GM12878 (cell line): ENCODE measurements at regions not wholly inside any gene's neighbourhood (a gene's known extent, or its start where the extent isn't known, plus 50 kb on each side); places are given as distances from the start of the nearest gene placed in this dataset.

ENCODE experiments used
- ATAC-seq: fragments of 200-7000 bp; cut with Tn5 transposase; 3 replicates; pipeline ENCODE4 v1.9.1; 2020; ENCODE audit warnings: mild to moderate bottlenecking, moderate library complexity
- BruUV-seq: library from RNA; stranded (reverse); fragments of 400-500 nt; replicated peaks from 2 replicates; lab custom pipeline; 2021; lab: Mats Ljungman, UMichigan
- CTCF ChIA-PET: fragments of 300-600 bp; sonication (Branson Sonifier 250); formaldehyde crosslinking; extraction: SDS; loops from one replicate; lab custom pipeline; 2021; ENCODE audit warnings: inconsistent platforms; lab: Yijun Ruan, JAX
- POLR2A ChIA-PET: fragments of 350-600 bp; formaldehyde crosslinking; extraction: SDS; loops from one replicate; lab custom pipeline; 2021; ENCODE audit warnings: inconsistent platforms; lab: Charles Lee
- RAD21 ChIA-PET: fragments of 300-600 bp; sonication (Branson Sonifier 250); formaldehyde crosslinking; loops from one replicate; lab custom pipeline; 2023; ENCODE audit warnings: antibody characterized with exemption; ENCODE audit not compliant: unreplicated experiment; lab: Charles Lee
- SMC1A ChIA-PET: fragments of 300-600 bp; sonication (Branson Sonifier 250); formaldehyde crosslinking; loops from one replicate; lab custom pipeline; 2023; ENCODE audit not compliant: unreplicated experiment, uncharacterized antibody; lab: Charles Lee
- DNase-seq: peaks from one replicate; pipeline ENCODE4 v3.0.0-alpha.2; 2011; ENCODE audit warnings: low read depth, low spot score
- FAIRE-seq: peaks from 3 replicates; lab custom pipeline; 2011; peaks lifted over from hg19 to GRCh38; lab: Jason Lieb, UNC
- H2AFZ ChIP-seq: 2 replicates; pipeline ENCODE4 v1.6.0; 2011; ENCODE audit warnings: low read depth, low read length, control low read depth; ENCODE audit not compliant: control insufficient read depth
- H3K27ac ChIP-seq: 2 replicates; pipeline ENCODE4 v1.5.1; 2011; ENCODE audit warnings: control low read depth; ENCODE audit not compliant: control insufficient read depth, insufficient read depth
- H3K27me3 ChIP-seq, 2 experiments: replicated peaks in 1 of 2; 2 replicates each; pipeline versions ENCODE4 v1.6.0 to v1.6.1; 2011; ENCODE audit warnings: low read length in 1 of 2; ENCODE audit not compliant: control insufficient read depth in 2 of 2, insufficient read depth in 2 of 2
- H3K36me3 ChIP-seq, 2 experiments: 2 replicates each; pipeline ENCODE4 v1.5.1; 2011; ENCODE audit warnings: low read length in 1 of 2; ENCODE audit not compliant: control insufficient read depth in 2 of 2, insufficient read depth in 2 of 2
- H3K4me1 ChIP-seq: 2 replicates; pipeline ENCODE4 v1.6.1; 2011; ENCODE audit warnings: mild to moderate bottlenecking, low read length, moderate library complexity, mixed read lengths; ENCODE audit not compliant: control insufficient read depth, insufficient read depth
- H3K4me2 ChIP-seq: 2 replicates; pipeline ENCODE4 v1.6.0; 2011; ENCODE audit warnings: control low read depth; ENCODE audit not compliant: control insufficient read depth, insufficient read depth
- H3K4me3 ChIP-seq: fragments of 200-600 bp; sonication (generic); 2 replicates; pipeline ENCODE4 v1.5.1; 2016
- H3K79me2 ChIP-seq: 2 replicates; pipeline ENCODE4 v1.6.0; 2011; ENCODE audit warnings: low read length; ENCODE audit not compliant: control insufficient read depth, insufficient read depth
- H3K9ac ChIP-seq: 2 replicates; pipeline ENCODE4 v1.8.0; 2011; ENCODE audit warnings: low read length, control low read depth, mixed read lengths; ENCODE audit not compliant: control insufficient read depth, insufficient read depth
- H3K9me3 ChIP-seq: replicated peaks from 3 replicates; pipeline ENCODE4 v1.5.1; 2011; ENCODE audit warnings: mild to moderate bottlenecking, low read length; ENCODE audit not compliant: control insufficient read depth, insufficient read depth
- H4K20me1 ChIP-seq: 2 replicates; pipeline ENCODE4 v1.6.0; 2011; ENCODE audit not compliant: control insufficient read depth, insufficient read depth
- CBX5 ChIP-seq: sonication (generic); IDR thresholded peaks from 2 replicates; pipeline ENCODE4 v1.6.1; 2016; ENCODE audit warnings: low read depth, moderate library complexity, mild to moderate bottlenecking, inconsistent platforms
- IKZF1 ChIP-seq: fragments of 450-650 bp; conservative IDR thresholded peaks from 2 replicates; pipeline ENCODE4 v1.6.1; 2017; ENCODE audit warnings: antibody characterized with exemption, mild to moderate bottlenecking
- MEF2A ChIP-seq: IDR thresholded peaks from 2 replicates; pipeline ENCODE4 v1.6.1; 2011; ENCODE audit warnings: low read depth, mild to moderate bottlenecking, low read length, moderate library complexity; ENCODE audit not compliant: insufficient read depth
- NBN ChIP-seq: fragments of 450-650 bp; IDR thresholded peaks from 2 replicates; pipeline ENCODE4 v1.6.1; 2016
- SMAD1 ChIP-seq: fragments of 450-650 bp; IDR thresholded peaks from 2 replicates; pipeline ENCODE4 v1.6.1; 2018; ENCODE audit warnings: mild to moderate bottlenecking, low read depth; ENCODE audit not compliant: partially characterized antibody
- SMARCA5 ChIP-seq: fragments of 450-650 bp; IDR thresholded peaks from 2 replicates; pipeline ENCODE4 v1.6.1; 2017; ENCODE audit warnings: mild to moderate bottlenecking
- SPI1 ChIP-seq: IDR thresholded peaks from 2 replicates; pipeline ENCODE4 v1.6.1; 2011; ENCODE audit warnings: low read depth, mild to moderate bottlenecking, low read length, moderate library complexity, borderline replicate concordance; ENCODE audit not compliant: insufficient read depth
- WGBS: methylation state at CpG from one replicate; pipeline ENCODE4 v1.1.6; 2016; ENCODE audit warnings: low lambda C conversion rate; ENCODE audit not compliant: insufficient replicate concordance, insufficient coverage; ENCODE audit errors: missing lambda C conversion rate; 5-methylcytosine and 5-hydroxymethylcytosine counted together
- in situ Hi-C: fragments of 300-500 bp; cut with MboI; formaldehyde crosslinking; loops from 9 replicates; pipeline ENCODE4 v1.14.3; 2018; ENCODE audit warnings: mixed read lengths
- intact Hi-C: fragments of 100-400 bp; cut with micrococcal nuclease; formaldehyde crosslinking; loops from one replicate; pipeline ENCODE4 v1.14.2; 2022; ENCODE audit not compliant: unreplicated experiment

DNA sequence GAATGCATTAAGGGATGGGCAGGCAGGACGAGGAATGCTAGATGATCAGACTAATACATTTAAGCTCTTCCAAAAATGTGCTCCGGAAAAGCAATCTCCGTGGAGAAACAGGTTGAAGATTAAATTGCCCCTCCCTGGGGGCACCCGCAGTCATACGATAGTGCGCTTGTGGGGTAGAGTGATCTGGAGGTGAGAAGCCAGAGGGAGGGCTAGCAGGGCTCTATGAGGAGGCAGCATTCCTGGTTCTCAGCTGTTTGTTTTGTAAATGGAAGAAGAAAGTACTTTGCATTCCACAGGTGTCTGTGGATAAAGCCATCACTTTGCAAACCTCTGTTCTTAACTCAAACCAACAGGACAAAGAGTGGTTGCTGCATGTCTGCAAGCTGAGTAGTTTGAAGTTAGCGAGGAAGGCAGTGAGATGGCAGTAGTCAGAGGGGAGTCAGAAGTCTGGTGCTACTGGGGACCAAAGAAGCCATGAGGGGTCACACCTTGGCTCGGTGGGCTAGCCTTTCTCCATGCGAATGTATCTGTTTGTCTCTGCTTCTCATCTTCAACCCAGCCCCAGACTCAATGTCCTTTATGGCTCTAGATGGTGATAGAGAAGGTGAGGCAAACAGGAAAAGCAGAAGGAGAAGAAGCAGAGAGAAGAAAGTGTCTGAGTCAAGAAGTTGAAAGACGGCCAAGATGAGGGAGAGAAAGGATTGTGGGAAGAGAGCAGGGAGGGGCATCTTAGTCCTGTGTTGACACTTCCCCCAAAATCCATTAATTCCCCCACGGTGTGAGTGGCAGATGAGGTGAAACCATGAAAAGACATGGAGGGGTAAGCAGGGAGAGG, 65.2 kb upstream of the GJA8 start:
- H4K20me1 ChIP-seq: no peaks in the 10 kb centered on the region
- H3K4me3 ChIP-seq: no peak overlapping the region
- SMC1A ChIA-PET: no interaction called here
- H3K9me3 ChIP-seq: no peaks in the 10 kb centered on the region
- H3K9ac ChIP-seq: no peak overlapping the region
- no peak overlapping the region for H3K27ac ChIP-seq
- H3K79me2 ChIP-seq: no peaks in the 10 kb centered on the region
- RAD21 ChIA-PET: no interaction called here
- no peaks in the 10 kb centered on the region; a peak in 1 of 4 replicates for H3K27me3 ChIP-seq
- CTCF ChIA-PET: no interaction called here
- WGBS: 37% methylated on average over 11 of the region's 11 CpGs
- no peaks in the 10 kb centered on the region for H3K4me1 ChIP-seq
- H3K36me3 ChIP-seq: no peaks in the 10 kb centered on the region
- POLR2A ChIA-PET: no interaction called here
- in situ Hi-C loops (no loop called here), intact Hi-C loops (no loop called here)
- H2AFZ ChIP-seq: no peak overlapping the region
- TF ChIP-seq SMARCA5: no peak
- no peak for TF ChIP-seq NBN
- no peak for TF ChIP-seq SPI1
- H3K4me2 ChIP-seq: no peak overlapping the region
- no peak for DNase-seq
- BruUV-seq: no TSS peak
- ATAC-seq: no peak
- no peak for FAIRE-seq

DNA sequence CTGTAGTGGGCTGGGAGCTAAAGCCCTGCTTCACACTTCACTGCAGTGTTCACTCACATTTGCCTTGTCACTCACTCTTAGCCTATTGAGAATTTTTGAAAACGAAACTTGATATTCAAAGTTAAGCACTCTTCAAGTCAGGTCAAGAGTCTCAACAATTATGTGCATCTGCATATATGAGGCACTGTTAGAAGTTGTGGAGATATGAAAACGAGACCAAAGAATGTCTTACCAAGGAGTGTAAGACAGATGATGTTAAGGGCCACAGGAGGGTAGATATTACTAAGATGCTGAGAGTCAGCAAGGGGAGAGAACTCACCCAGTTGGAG, 64.7 kb upstream of the GJA8 start:
- Histone ChIP-seq H3K79me2 (no peaks in the 10 kb centered on the region), H3K9me3 (no peaks in the 10 kb centered on the region), H2AFZ (no peak overlapping the region), H3K9ac (no peak overlapping the region), H3K27ac (no peak overlapping the region), H3K4me2 (no peak overlapping the region), H4K20me1 (no peaks in the 10 kb centered on the region), H3K4me1 (no peaks in the 10 kb centered on the region), H3K36me3 (no peaks in the 10 kb centered on the region), H3K4me3 (no peak overlapping the region), H3K27me3 (no peaks in the 10 kb centered on the region; a peak in 1 of 4 replicates)
- CTCF ChIA-PET: no interaction called here
- POLR2A ChIA-PET: no interaction called here
- in situ Hi-C loops: no loop called here
- ATAC-seq (no peak), DNase-seq (no peak), FAIRE-seq (no peak)
- no peak for TF ChIP-seq SMAD1
- TF ChIP-seq MEF2A: no peak
- TF ChIP-seq IKZF1: no peak
- TF ChIP-seq CBX5: no peak
- SMC1A ChIA-PET: no interaction called here
- 0% methylated on average over 2 of the region's 2 CpGs for WGBS
- RAD21 ChIA-PET: no interaction called here
- intact Hi-C loops: no loop called here
- no TSS peak for BruUV-seq
